H54 (cell line): ENCODE measurements at regions not wholly inside any gene's neighbourhood (a gene's known extent, or its start where the extent isn't known, plus 50 kb on each side); places are given as distances from the start of the nearest gene placed in this dataset.

Experiments used
- DNase-seq: peaks from one replicate; pipeline ENCODE4 v3.0.0; 2011; ENCODE audit warnings: low spot score, mixed read lengths; ENCODE audit not compliant: insufficient read length
- FAIRE-seq: peaks from 3 replicates; lab custom pipeline; 2011; peaks lifted over from hg19 to GRCh38; lab: Jason Lieb, UNC
- POLR2A ChIP-seq: IDR thresholded peaks from 2 replicates; pipeline ENCODE4 v1.6.1; 2011; ENCODE audit warnings: low read depth, mild to moderate bottlenecking, low read length

- no peak for TF ChIP-seq POLR2A
- DNase-seq = peak; percentile 30
- no peak for FAIRE-seq
Observed at GRCh38 chr1:39104158-39105060, 78.3 kb downstream of the NDUFS5 start.

GRCh38 chr1:39105061-39105840, 79.1 kb downstream of the NDUFS5 start:
- peak; percentile 73 for TF ChIP-seq POLR2A
- no peak for FAIRE-seq
- DNase-seq = peak; percentile 49

- no peak for FAIRE-seq
- TF ChIP-seq POLR2A = no peak
- DNase-seq = peak; percentile 63
Observed at GRCh38 chr1:39105841-39106765, 80.0 kb downstream of the NDUFS5 start.

GRCh38 chr1:39106801-39107327, 80.7 kb downstream of the NDUFS5 start:
- FAIRE-seq (no peak), DNase-seq (no peak)
- no peak for TF ChIP-seq POLR2A

- no peak for FAIRE-seq
Observed at GRCh38 chr1:39107341-39108290, 81.5 kb downstream of the NDUFS5 start.

GRCh38 chr1:39109644-39110043, 83.5 kb downstream of the NDUFS5 start:
- DNase-seq (no peak), FAIRE-seq (no peak)
- no peak for TF ChIP-seq POLR2A

More at GRCh38 chr1:39107341-39108290, 81.5 kb downstream of the NDUFS5 start:
- peak; percentile 45 for DNase-seq
- no peak for TF ChIP-seq POLR2A

- DNase-seq (peak; percentile 32), FAIRE-seq (no peak)
- TF ChIP-seq POLR2A = no peak
Observed at GRCh38 chr1:39110325-39110851, 84.2 kb downstream of the NDUFS5 start.

GRCh38 chr1:39110882-39111281, 84.7 kb downstream of the NDUFS5 start:
- no peak for FAIRE-seq
- DNase-seq = peak; percentile 33
- no peak for TF ChIP-seq POLR2A

GRCh38 chr1:39113109-39113743, 87.1 kb downstream of the NDUFS5 start:
- TF ChIP-seq POLR2A = no peak

GRCh38 chr1:39115271-39116110, 89.0 kb upstream of the MACF1 start:
- TF ChIP-seq POLR2A = no peak
- FAIRE-seq (no peak), DNase-seq (no peak)

More at GRCh38 chr1:39113109-39113743, 87.1 kb downstream of the NDUFS5 start:
- no peak for FAIRE-seq
- DNase-seq = no peak
